Liver (tissue), 8 donors: ENCODE measurements at regions not wholly inside any gene's neighbourhood (a gene's known extent, or its start where the extent isn't known, plus 50 kb on each side); places are given as distances from the start of the nearest gene placed in this dataset.

Source experiments
- DNase-seq: peaks from one replicate; pipeline ENCODE4 v3.0.0-alpha.2; 2017; ENCODE audit warnings: low spot score
- H3K27ac ChIP-seq, 2 donors: one replicate each; pipeline ENCODE4 v1.7.0; 2013; ENCODE audit warnings: inconsistent platforms in 2 of 2, low read length in 2 of 2, control low read depth in 1 of 2, low read depth in 1 of 2, mild to moderate bottlenecking in 1 of 2
- H3K27me3 ChIP-seq, 4 donors: one replicate each; pipeline versions ENCODE4 v1.6.1 to v1.7.0; 2013; ENCODE audit warnings: low read length in 3 of 4, inconsistent platforms in 1 of 4, mild to moderate bottlenecking in 1 of 4, moderate library complexity in 1 of 4; ENCODE audit not compliant: control insufficient read depth in 4 of 4, insufficient read depth in 4 of 4
- H3K36me3 ChIP-seq, 4 donors: one replicate each; pipeline versions ENCODE4 v1.6.1 to v1.7.0; 2013; ENCODE audit warnings: low read length in 3 of 4, mild to moderate bottlenecking in 3 of 4, low read depth in 1 of 4, moderate library complexity in 1 of 4; ENCODE audit not compliant: control insufficient read depth in 4 of 4, insufficient read depth in 3 of 4
- H3K4me1 ChIP-seq, 4 donors: one replicate each; pipeline versions ENCODE4 v1.6.1 to v1.7.0; 2013; ENCODE audit warnings: low read length in 3 of 4, mild to moderate bottlenecking in 3 of 4, moderate library complexity in 1 of 4; ENCODE audit not compliant: control insufficient read depth in 4 of 4, insufficient read depth in 4 of 4
- H3K4me3 ChIP-seq, 3 donors: one replicate each; pipeline versions ENCODE4 v1.6.1 to v1.7.0; 2013; ENCODE audit warnings: low read length in 3 of 3, control low read depth in 1 of 3, low read depth in 1 of 3, mild to moderate bottlenecking in 1 of 3
- H3K9ac ChIP-seq, 2 donors: one replicate each; pipeline ENCODE4 v1.7.0; 2013; ENCODE audit warnings: low read length in 2 of 2, mild to moderate bottlenecking in 2 of 2, moderate library complexity in 2 of 2, control low read depth in 1 of 2, low read depth in 1 of 2
- H3K9me3 ChIP-seq, 4 donors: one replicate each; pipeline versions ENCODE4 v1.6.1 to v1.7.0; 2013; ENCODE audit warnings: low read length in 3 of 4; ENCODE audit not compliant: control insufficient read depth in 4 of 4
- ATF3 ChIP-seq: IDR thresholded peaks from 2 replicates; pipeline ENCODE4 v1.6.1; 2016; ENCODE audit warnings: antibody characterized with exemption
- EGR1 ChIP-seq, 2 donors: IDR thresholded peaks; 2 replicates each; pipeline ENCODE4 v1.6.1; 2016 to 2018; ENCODE audit warnings: antibody characterized with exemption in 2 of 2, low read depth in 2 of 2
- FOXA1 ChIP-seq: IDR thresholded peaks from 2 replicates; pipeline ENCODE4 v1.6.1; 2016; ENCODE audit warnings: antibody characterized with exemption
- FOXA2 ChIP-seq: IDR thresholded peaks from 2 replicates; pipeline ENCODE4 v1.6.1; 2016; ENCODE audit warnings: antibody characterized with exemption
- GABPA ChIP-seq, 2 donors: IDR thresholded peaks in 1 of 2; conservative IDR thresholded peaks in 1 of 2; 2 replicates each; pipeline ENCODE4 v1.6.1; 2016; ENCODE audit warnings: antibody characterized with exemption in 2 of 2, mild to moderate bottlenecking in 1 of 2, moderate library complexity in 1 of 2
- HNF4A ChIP-seq, 2 donors: conservative IDR thresholded peaks; 2 replicates each; pipeline ENCODE4 v1.6.1; 2016; ENCODE audit warnings: antibody characterized with exemption in 2 of 2, mild to moderate bottlenecking in 2 of 2
- HNF4G ChIP-seq: IDR thresholded peaks from 2 replicates; pipeline ENCODE4 v1.6.1; 2016; ENCODE audit warnings: antibody characterized with exemption
- JUND ChIP-seq, 2 donors: IDR thresholded peaks; 2 replicates each; pipeline ENCODE4 v1.6.1; 2016; ENCODE audit warnings: antibody characterized with exemption in 2 of 2
- RAD21 ChIP-seq, 2 donors: IDR thresholded peaks; 2 replicates each; pipeline ENCODE4 v1.6.1; 2016; ENCODE audit warnings: antibody characterized with exemption in 2 of 2, mild to moderate bottlenecking in 2 of 2
- REST ChIP-seq: IDR thresholded peaks from 2 replicates; pipeline ENCODE4 v1.6.1; 2016; ENCODE audit warnings: antibody characterized with exemption, mild to moderate bottlenecking
- RXRA ChIP-seq, 2 donors: IDR thresholded peaks; 2 replicates each; pipeline ENCODE4 v1.6.1; 2017 to 2018; ENCODE audit warnings: antibody characterized with exemption in 2 of 2, mild to moderate bottlenecking in 1 of 2
- SP1 ChIP-seq: IDR thresholded peaks from 2 replicates; pipeline ENCODE4 v1.6.1; 2018; ENCODE audit warnings: antibody characterized with exemption, mild to moderate bottlenecking
- TAF1 ChIP-seq: conservative IDR thresholded peaks from 2 replicates; pipeline ENCODE4 v1.6.1; 2016; ENCODE audit warnings: antibody characterized with exemption, mild to moderate bottlenecking
- YY1 ChIP-seq: IDR thresholded peaks from 2 replicates; pipeline ENCODE4 v1.6.1; 2016; ENCODE audit warnings: antibody characterized with exemption, mild to moderate bottlenecking
- ZBTB33 ChIP-seq: IDR thresholded peaks from 2 replicates; pipeline ENCODE4 v1.6.1; 2016; ENCODE audit warnings: antibody characterized with exemption
- WGBS: extraction: QIAGEN DNeasy Blood & Tissue Kit; methylation state at CpG from one replicate; pipeline ENCODE4 v1.1.7; 2013; 5-methylcytosine and 5-hydroxymethylcytosine counted together
- TF ChIP-seq, protein P1 (sequence below): fragments of 150-350 bp; IDR thresholded peaks from 2 replicates; pipeline ENCODE4 v1.5.1; 2017; ENCODE audit warnings: improper control_type of control experiment, low read depth, low read length; ENCODE audit not compliant: missing input control
- TF ChIP-seq, protein P2 (sequence below): IDR thresholded peaks from 2 replicates; pipeline ENCODE4 v1.6.1; 2016; ENCODE audit warnings: antibody characterized with exemption
- donor health status: healthy.
- donor health status: healthy.
- donor health status: healthy.
- donor health status: healthy.
- donor health status: healthy.

- no peak for DNase-seq
- Histone ChIP-seq H3K27ac (no peak overlapping the region), H3K36me3 (no peaks in the 10 kb centered on the region), H3K4me1 (no peaks in the 10 kb centered on the region), H3K4me3 (no peak overlapping the region), H3K9me3 (no peaks in the 10 kb centered on the region), H3K9ac (no peak overlapping the region), H3K27me3 (no peaks in the 10 kb centered on the region)
- no peak for TF ChIP-seq HNF4A (conservative IDR thresholded peaks at IDR 0.05)
- no peak for TF ChIP-seq FOXA2
- no peak for TF ChIP-seq ZBTB33
- TF ChIP-seq RXRA (IDR thresholded peaks at IDR 0.05), result no peak
- TF ChIP-seq ATF3, result no peak
- TF ChIP-seq SP1, result no peak
- no peak for TF ChIP-seq HNF4G
- no peak for TF ChIP-seq EGR1 (IDR thresholded peaks at IDR 0.05; ENCODE audit: low read depth in 2 of 2)
- no peak for TF ChIP-seq JUND (IDR thresholded peaks at IDR 0.05)
- no peak for TF ChIP-seq YY1
- no peak for TF ChIP-seq TAF1
- TF ChIP-seq, protein P1, sequence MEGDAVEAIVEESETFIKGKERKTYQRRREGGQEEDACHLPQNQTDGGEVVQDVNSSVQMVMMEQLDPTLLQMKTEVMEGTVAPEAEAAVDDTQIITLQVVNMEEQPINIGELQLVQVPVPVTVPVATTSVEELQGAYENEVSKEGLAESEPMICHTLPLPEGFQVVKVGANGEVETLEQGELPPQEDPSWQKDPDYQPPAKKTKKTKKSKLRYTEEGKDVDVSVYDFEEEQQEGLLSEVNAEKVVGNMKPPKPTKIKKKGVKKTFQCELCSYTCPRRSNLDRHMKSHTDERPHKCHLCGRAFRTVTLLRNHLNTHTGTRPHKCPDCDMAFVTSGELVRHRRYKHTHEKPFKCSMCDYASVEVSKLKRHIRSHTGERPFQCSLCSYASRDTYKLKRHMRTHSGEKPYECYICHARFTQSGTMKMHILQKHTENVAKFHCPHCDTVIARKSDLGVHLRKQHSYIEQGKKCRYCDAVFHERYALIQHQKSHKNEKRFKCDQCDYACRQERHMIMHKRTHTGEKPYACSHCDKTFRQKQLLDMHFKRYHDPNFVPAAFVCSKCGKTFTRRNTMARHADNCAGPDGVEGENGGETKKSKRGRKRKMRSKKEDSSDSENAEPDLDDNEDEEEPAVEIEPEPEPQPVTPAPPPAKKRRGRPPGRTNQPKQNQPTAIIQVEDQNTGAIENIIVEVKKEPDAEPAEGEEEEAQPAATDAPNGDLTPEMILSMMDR, result no peak
- no peak for TF ChIP-seq REST
- TF ChIP-seq FOXA1, result no peak
- 92% methylated on average over 7 of the region's 7 CpGs for WGBS
Observed at GRCh38 chr3:72247126-72247525, 462.2 kb upstream of the PROK2 start.

DNA sequence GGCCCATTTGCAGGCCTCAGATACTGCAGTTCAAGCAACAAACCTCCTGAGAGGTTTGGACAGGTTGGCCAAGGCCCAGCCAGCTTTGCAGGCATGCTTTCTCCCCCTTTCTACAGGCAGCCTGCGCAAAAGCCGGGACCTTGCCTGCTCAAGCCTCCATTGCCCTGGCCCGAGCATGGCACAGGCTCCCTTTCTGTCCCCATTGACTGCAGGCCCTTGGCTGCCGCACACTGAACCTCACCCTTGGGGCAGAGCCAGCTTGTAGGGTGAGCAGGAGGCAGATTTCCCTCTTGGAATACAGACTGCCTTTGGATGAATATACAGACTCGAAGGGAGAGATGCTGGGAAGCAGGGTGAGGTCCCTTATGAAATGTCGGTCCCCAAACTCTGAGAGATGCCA lies 461.7 kb upstream of the PROK2 start:
- Histone ChIP-seq H3K9ac (no peak overlapping the region), H3K27ac (no peak overlapping the region), H3K9me3 (no peaks in the 10 kb centered on the region), H3K4me1 (no peaks in the 10 kb centered on the region), H3K4me3 (no peak overlapping the region), H3K36me3 (no peaks in the 10 kb centered on the region), H3K27me3 (no peaks in the 10 kb centered on the region)
- no peak for DNase-seq
- 86% methylated on average over 6 of the region's 6 CpGs for WGBS
- no peak for TF ChIP-seq HNF4A (conservative IDR thresholded peaks at IDR 0.05)
- TF ChIP-seq, protein P1, result no peak
- TF ChIP-seq SP1, result no peak
- no peak for TF ChIP-seq ATF3
- no peak for TF ChIP-seq HNF4G
- no peak for TF ChIP-seq RXRA (IDR thresholded peaks at IDR 0.05)
- TF ChIP-seq JUND (IDR thresholded peaks at IDR 0.05), result no peak
- TF ChIP-seq FOXA1, result no peak
- TF ChIP-seq YY1, result no peak
- TF ChIP-seq, protein P2, sequence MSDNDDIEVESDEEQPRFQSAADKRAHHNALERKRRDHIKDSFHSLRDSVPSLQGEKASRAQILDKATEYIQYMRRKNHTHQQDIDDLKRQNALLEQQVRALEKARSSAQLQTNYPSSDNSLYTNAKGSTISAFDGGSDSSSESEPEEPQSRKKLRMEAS, result no peak
- TF ChIP-seq REST, result no peak
- TF ChIP-seq EGR1 (IDR thresholded peaks at IDR 0.05; ENCODE audit: low read depth in 2 of 2), result no peak
- TF ChIP-seq RAD21 (IDR thresholded peaks at IDR 0.05), result no peak
- TF ChIP-seq GABPA (IDR thresholded peaks at IDR 0.05 in 1 of 2, conservative IDR thresholded peaks at IDR 0.05 in 1 of 2), result no peak
